ENCODE measurements at regions not wholly inside any gene's neighbourhood (a gene's known extent, or its start where the extent isn't known, plus 50 kb on each side); places are given as distances from the start of the nearest gene placed in this dataset.

GRCh38 chr12:124224535-124225110 is 70.3 kb upstream of the RFLNA start:
- H3K14ac ChIP-seq (ENCODE audit: insufficient read length) = no peak overlapping the region
- H2BK5ac ChIP-seq (ENCODE audit: low read depth, low read length) = no peak overlapping the region
- POLR2A ChIA-PET (ENCODE audit: partially characterized antibody) = no interaction called here
- WGBS, 2 experiments (ENCODE audit: extremely low coverage in 1 of 2, insufficient coverage in 1 of 2, insufficient read length in 1 of 2, insufficient replicate concordance in 2 of 2, low coverage in 1 of 2, low lambda C conversion rate in 2 of 2, missing lambda C conversion rate in 1 of 2) = 84% methylated on average over 19 of the region's 19 CpGs; no CpG with 5 or more reads in 1 of the 2 experiments
- no peaks in the 10 kb centered on the region for H3K9me3 ChIP-seq (ENCODE audit: insufficient read depth in 2 of 2, low read depth in 1 of 2, low read length in 1 of 2)
- no peaks in the 10 kb centered on the region for H3K79me2 ChIP-seq (ENCODE audit: control insufficient read depth in 1 of 2, insufficient read depth in 2 of 2, low read length in 2 of 2)
- no peak for FAIRE-seq
- no peaks in the 10 kb centered on the region; a peak in 1 of 7 replicates for H3K4me1 ChIP-seq (replicated peaks in 1 of 4; ENCODE audit: control insufficient read depth in 3 of 4, insufficient read depth in 4 of 4, low read length in 3 of 4)
- no peaks in the 10 kb centered on the region for H3K27me3 ChIP-seq (replicated peaks in 1 of 4; ENCODE audit: control insufficient read depth in 3 of 4, extremely low read depth in 1 of 4, insufficient read depth in 3 of 4, low read length in 3 of 4)
- H2AK5ac ChIP-seq (ENCODE audit: low read depth, low read length) = no peak overlapping the region
- no peak for DNase-seq (ENCODE audit: low read depth in 1 of 2, low spot score in 2 of 2)
- H2BK12ac ChIP-seq (ENCODE audit: low read depth, low read length) = no peak overlapping the region
- no peak overlapping the region for H2BK15ac ChIP-seq (ENCODE audit: low read length)
- H3K36me3 ChIP-seq (ENCODE audit: control insufficient read depth in 2 of 4, insufficient read depth in 4 of 4, low read length in 3 of 4) = no peaks in the 10 kb centered on the region
- no peaks in the 10 kb centered on the region for H3K23me2 ChIP-seq (ENCODE audit: low read depth, low read length)
- no peak overlapping the region for H3K4me3 ChIP-seq (ENCODE audit: extremely low read depth in 1 of 4, insufficient read depth in 2 of 4, low read depth in 3 of 4, low read length in 4 of 4)
- no peak overlapping the region for H4K91ac ChIP-seq (replicated peaks; ENCODE audit: insufficient read length, low read length)
- H3K27ac ChIP-seq (ENCODE audit: low read depth, low read length) = no peak overlapping the region
- H3K4ac ChIP-seq (replicated peaks; ENCODE audit: insufficient read length, low read depth, low read length) = no peak overlapping the region
- H3K79me1 ChIP-seq (ENCODE audit: low read depth, low read length) = no peaks in the 10 kb centered on the region
- H3K4me2 ChIP-seq (ENCODE audit: insufficient read depth in 1 of 2, low read depth in 2 of 2, low read length in 2 of 2) = no peak overlapping the region
- no peak overlapping the region for H2AFZ ChIP-seq (ENCODE audit: low read length)
- no peak overlapping the region for H3K9ac ChIP-seq (replicated peaks in 1 of 4; ENCODE audit: extremely low read depth in 1 of 4, low read depth in 3 of 4, low read length in 3 of 4)
- no peak overlapping the region for H3K23ac ChIP-seq (ENCODE audit: insufficient read length)
- CTCF ChIA-PET (ENCODE audit: partially characterized antibody) = interaction anchor here (1.0 to 1.3 kb wide), 3 partner anchors 26 to 171 kb away, joined by 3 to 5 read pairs (median 3); no protein-coding TSS in a partner anchor
- no peaks in the 10 kb centered on the region for H4K20me1 ChIP-seq (replicated peaks in 1 of 2; ENCODE audit: control insufficient read depth in 1 of 2, insufficient read depth in 2 of 2, low read length in 2 of 2)
- H4K8ac ChIP-seq (ENCODE audit: extremely low read depth, insufficient read depth, low read length) = peak overlapping the region; percentile 48; the same call in 1 of the 2 replicates
- H2BK120ac ChIP-seq (replicated peaks; ENCODE audit: low read depth, low read length) = no peak overlapping the region
- no peak overlapping the region for H4K5ac ChIP-seq (ENCODE audit: insufficient read length, low read depth, low read length)
- H3K18ac ChIP-seq (ENCODE audit: extremely low read depth, low read length) = no peak overlapping the region
- H3K56ac ChIP-seq (replicated peaks; ENCODE audit: insufficient read length, low read depth, low read length) = no peak overlapping the region
- H2BK20ac ChIP-seq (ENCODE audit: low read length) = 0 out of 2 replicates have a peak overlapping the region, but pooled peaks have one; percentile 7
- TF ChIP-seq EZH2 (IDR thresholded peaks at IDR 0.05; ENCODE audit: low read depth, low read length, severe bottlenecking) = no peak
- no peak for TF ChIP-seq NRF1 (IDR thresholded peaks at IDR 0.05; ENCODE audit: low read depth, low read length)
- no peak for TF ChIP-seq CHD1 (IDR thresholded peaks at IDR 0.05; ENCODE audit: low read depth, low read length)
